A549 (cell line): ENCODE measurements at regions not wholly inside any gene's neighbourhood (a gene's known extent, or its start where the extent isn't known, plus 50 kb on each side); places are given as distances from the start of the nearest gene placed in this dataset.

Experiments used
- ATAC-seq, 2 experiments: fragments of 200-7000 bp in 1 of 2; fragments of >200 bp in 1 of 2; cut with Nextera tagmentation in 1 of 2; cut with Tn5 transposase in 1 of 2; 3 replicates each; pipeline versions ENCODE4 v1.8.0 to v1.9.1; 2018 to 2020; ENCODE audit warnings: mild to moderate bottlenecking in 1 of 2, moderate library complexity in 1 of 2
- CTCF ChIA-PET: fragments of 300-600 bp; sonication (Branson Sonifier 250); formaldehyde crosslinking; extraction: SDS; loops from one replicate; lab custom pipeline; 2021; ENCODE audit warnings: antibody characterized with exemption, inconsistent platforms; lab: Yijun Ruan, JAX
- POLR2A ChIA-PET: fragments of 350-600 bp; formaldehyde crosslinking; extraction: SDS; loops from one replicate; lab custom pipeline; 2021; ENCODE audit warnings: antibody characterized with exemption, inconsistent platforms; lab: Yijun Ruan, JAX
- DNase-seq, 2 experiments: peaks; one replicate each; pipeline versions ENCODE4 v3.0.0 to v3.0.0-alpha.2; 2011 to 2016; ENCODE audit warnings: low read depth in 1 of 2, low spot score in 1 of 2
- FAIRE-seq: peaks from 2 replicates; lab custom pipeline; 2011; peaks lifted over from hg19 to GRCh38; lab: Jason Lieb, UNC
- H3K27ac ChIP-seq, 2 experiments: fragments of >200 bp; sonication (Bioruptor Twin); formaldehyde crosslinking; 3 replicates each; pipeline ENCODE4 v1.5.1; 2016 to 2017
- H3K4me1 ChIP-seq: fragments of >200 bp; sonication (Bioruptor Twin); formaldehyde crosslinking; 3 replicates; pipeline ENCODE4 v1.6.1; 2016
- H3K4me2 ChIP-seq: fragments of >200 bp; sonication (Bioruptor Twin); formaldehyde crosslinking; 3 replicates; pipeline ENCODE4 v1.6.1; 2016
- H3K4me3 ChIP-seq: fragments of >200 bp; sonication (Bioruptor Twin); formaldehyde crosslinking; 3 replicates; pipeline ENCODE4 v1.5.1; 2016
- H3K9me3 ChIP-seq: fragments of >200 bp; sonication (Bioruptor Twin); formaldehyde crosslinking; 3 replicates; pipeline ENCODE4 v1.6.1; 2016
- BCL3 ChIP-seq: fragments of >200 bp; sonication (Bioruptor Twin); formaldehyde crosslinking; IDR thresholded peaks from 3 replicates; pipeline ENCODE4 v1.6.1; 2016
- BHLHE40 ChIP-seq: IDR thresholded peaks from 2 replicates; pipeline ENCODE4 v1.6.1; 2012; ENCODE audit warnings: low read depth, low read length, inconsistent platforms
- CBX8 ChIP-seq: fragments of 200-600 bp; sonication (generic); IDR thresholded peaks from 2 replicates; pipeline ENCODE4 v1.6.1; 2016
- CHD2 ChIP-seq: fragments of 150-350 bp; IDR thresholded peaks from 2 replicates; pipeline ENCODE4 v1.6.1; 2014; ENCODE audit warnings: low read length; ENCODE audit not compliant: partially characterized antibody
- CHD4 ChIP-seq: fragments of 200-600 bp; sonication (generic); IDR thresholded peaks from 2 replicates; pipeline ENCODE4 v1.6.1; 2016; ENCODE audit warnings: antibody characterized with exemption, mild to moderate bottlenecking, borderline replicate concordance
- ELK1 ChIP-seq: fragments of 150-350 bp; IDR thresholded peaks from 2 replicates; pipeline ENCODE4 v1.6.1; 2014; ENCODE audit warnings: low read depth, mild to moderate bottlenecking, low read length
- FOSB ChIP-seq: fragments of 250-450 bp; sonication (Bioruptor Pico); IDR thresholded peaks from 2 replicates; pipeline ENCODE4 v1.5.0; 2020; ENCODE audit warnings: mild to moderate bottlenecking, moderate library complexity
- HMGXB4 ChIP-seq: fragments of 250-450 bp; sonication (Bioruptor Pico); IDR thresholded peaks from 2 replicates; pipeline ENCODE4 v1.5.0; 2021; ENCODE audit warnings: mild to moderate bottlenecking, moderate library complexity, borderline replicate concordance
- HOXA7 ChIP-seq: fragments of 250-450 bp; sonication (Bioruptor Pico); IDR thresholded peaks from 2 replicates; pipeline ENCODE4 v1.5.0; 2020; ENCODE audit warnings: mild to moderate bottlenecking, moderate library complexity
- JUNB ChIP-seq: fragments of >200 bp; sonication (Bioruptor Twin); formaldehyde crosslinking; IDR thresholded peaks from 2 replicates; pipeline ENCODE4 v1.6.1; 2016
- KDM5A ChIP-seq: fragments of 200-600 bp; sonication (generic); IDR thresholded peaks from 2 replicates; pipeline ENCODE4 v1.6.1; 2016; ENCODE audit warnings: antibody characterized with exemption, mild to moderate bottlenecking
- NPAS2 ChIP-seq: fragments of 250-450 bp; sonication (Bioruptor Pico); IDR thresholded peaks from 2 replicates; pipeline ENCODE4 v1.8.0; 2022; ENCODE audit warnings: mild to moderate bottlenecking, moderate library complexity, borderline replicate concordance
- PBX3 ChIP-seq: IDR thresholded peaks from 2 replicates; pipeline ENCODE4 v1.6.1; 2012
- PHF8 ChIP-seq: fragments of 200-600 bp; sonication (generic); IDR thresholded peaks from 2 replicates; pipeline ENCODE4 v1.6.1; 2016; ENCODE audit warnings: low read depth, mild to moderate bottlenecking, antibody characterized with exemption, moderate library complexity, borderline replicate concordance
- POLR2A ChIP-seq: IDR thresholded peaks from 2 replicates; pipeline ENCODE4 v1.6.1; 2012; ENCODE audit warnings: mild to moderate bottlenecking, low read length
- RARB ChIP-seq: fragments of 250-450 bp; sonication (Bioruptor Pico); IDR thresholded peaks from 2 replicates; pipeline ENCODE4 v1.8.0; 2021; ENCODE audit warnings: mild to moderate bottlenecking, moderate library complexity
- RFX5 ChIP-seq: fragments of 450-650 bp; IDR thresholded peaks from 2 replicates; pipeline ENCODE4 v1.7.1; 2014; ENCODE audit warnings: antibody characterized with exemption, mild to moderate bottlenecking, moderate library complexity
- RNF2 ChIP-seq: fragments of 200-600 bp; sonication (generic); IDR thresholded peaks from 2 replicates; pipeline ENCODE4 v1.6.1; 2016; ENCODE audit warnings: low read depth, mild to moderate bottlenecking, antibody characterized with exemption, moderate library complexity, borderline replicate concordance
- SREBF2 ChIP-seq: fragments of 450-650 bp; IDR thresholded peaks from 2 replicates; pipeline ENCODE4 v1.6.1; 2014; ENCODE audit warnings: mild to moderate bottlenecking, moderate library complexity
- TFCP2L1 ChIP-seq: fragments of 250-450 bp; sonication (Bioruptor Pico); IDR thresholded peaks from 2 replicates; pipeline ENCODE4 v1.5.0; 2021; ENCODE audit warnings: mild to moderate bottlenecking
- USF2 ChIP-seq: fragments of 450-650 bp; IDR thresholded peaks from 2 replicates; pipeline ENCODE4 v1.6.1; 2014; ENCODE audit warnings: antibody characterized with exemption
- ZC3H11A ChIP-seq: fragments of 450-650 bp; IDR thresholded peaks from 2 replicates; pipeline ENCODE4 v1.6.1; 2014; ENCODE audit warnings: antibody characterized with exemption, mild to moderate bottlenecking
- WGBS: methylation state at CpG from one replicate; pipeline ENCODE4 v1.1.6; 2017; ENCODE audit errors: missing lambda C conversion rate; 5-methylcytosine and 5-hydroxymethylcytosine counted together

- ChIA-PET CTCF (interaction anchor here (0.7 kb wide), 1 partner anchor 236 kb away, joined by 3 read pairs; no protein-coding TSS in a partner anchor), POLR2A (no interaction called here)
- TF ChIP-seq HOXA7 (CRISPR knock-in tag): no peak
- peak in 1 of 2 experiments; percentile 39; a peak in 3 of 6 replicates for ATAC-seq
- Histone ChIP-seq H3K4me2 (peak overlapping the region; percentile 52), H3K4me1 (peaks cover 14% of the 10 kb centered on the region; the same call in 2 of the 3 replicates), H3K27ac (peak overlapping the region in 1 of 2 experiments; percentile 29; a peak in 1 of 6 replicates), H3K4me3 (no peak overlapping the region), H3K9me3 (no peaks in the 10 kb centered on the region)
- 47% methylated on average over 2 of the region's 2 CpGs for WGBS
- DNase-seq: no peak
- FAIRE-seq: no peak
Observed at GRCh38 chr18:27887711-27888495, 289.0 kb downstream of the CDH2 start.

- peak overlapping the region; percentile 52 for H3K4me2 ChIP-seq
- no peak overlapping the region for H3K4me3 ChIP-seq
- FAIRE-seq (no peak), DNase-seq (peak in 1 of 2 experiments; percentile 14), ATAC-seq (peak; percentile 57 to 71; a peak in 3 of 6 replicates)
- CTCF ChIA-PET: no interaction called here
- 59% methylated on average over 1 of the region's 1 CpG for WGBS
- H3K4me1 ChIP-seq: peaks cover 14% of the 10 kb centered on the region; the same call in 2 of the 3 replicates
- POLR2A ChIA-PET: no interaction called here
- no peak overlapping the region for H3K27ac ChIP-seq
- no peaks in the 10 kb centered on the region for H3K9me3 ChIP-seq
- TF ChIP-seq HMGXB4 (no peak), ELK1 (no peak), BHLHE40 (no peak), SREBF2 (no peak), BCL3 (no peak), KDM5A (no peak), PBX3 (no peak), FOSB (no peak), RFX5 (no peak), RARB (CRISPR knock-in tag) (no peak), RNF2 (no peak), ZC3H11A (no peak), JUNB (no peak), POLR2A (no peak), CHD4 (no peak)
Observed at GRCh38 chr18:27887287-27887686, 289.6 kb downstream of the CDH2 start.

- Histone ChIP-seq H3K4me1 (no peaks in the 10 kb centered on the region), H3K4me3 (no peak overlapping the region), H3K9me3 (no peaks in the 10 kb centered on the region), H3K4me2 (no peak overlapping the region), H3K27ac (no peak overlapping the region)
- TF ChIP-seq CBX8 (no peak), BCL3 (no peak), CHD2 (no peak), PHF8 (no peak), USF2 (no peak), TFCP2L1 (CRISPR knock-in tag) (no peak), NPAS2 (CRISPR knock-in tag) (no peak), KDM5A (no peak)
- 100% methylated on average over 1 of the region's 1 CpG for WGBS
- DNase-seq: no peak
- no peak for FAIRE-seq
- ChIA-PET CTCF (no interaction called here), POLR2A (no interaction called here)
- no peak for ATAC-seq
Observed at GRCh38 chr18:27879540-27879939, 297.4 kb downstream of the CDH2 start.
